Activated T-helper 1 cell treated with Interleukin-2 at 50 U/mL for 16 hours (primary cell): ENCODE measurements at regions not wholly inside any gene's neighbourhood (a gene's known extent, or its start where the extent isn't known, plus 50 kb on each side); places are given as distances from the start of the nearest gene placed in this dataset.

ENCODE experiments used
- DNase-seq: peaks from one replicate; pipeline ENCODE4 v3.0.0-alpha.2; 2020; ENCODE audit warnings: low read depth

DNA sequence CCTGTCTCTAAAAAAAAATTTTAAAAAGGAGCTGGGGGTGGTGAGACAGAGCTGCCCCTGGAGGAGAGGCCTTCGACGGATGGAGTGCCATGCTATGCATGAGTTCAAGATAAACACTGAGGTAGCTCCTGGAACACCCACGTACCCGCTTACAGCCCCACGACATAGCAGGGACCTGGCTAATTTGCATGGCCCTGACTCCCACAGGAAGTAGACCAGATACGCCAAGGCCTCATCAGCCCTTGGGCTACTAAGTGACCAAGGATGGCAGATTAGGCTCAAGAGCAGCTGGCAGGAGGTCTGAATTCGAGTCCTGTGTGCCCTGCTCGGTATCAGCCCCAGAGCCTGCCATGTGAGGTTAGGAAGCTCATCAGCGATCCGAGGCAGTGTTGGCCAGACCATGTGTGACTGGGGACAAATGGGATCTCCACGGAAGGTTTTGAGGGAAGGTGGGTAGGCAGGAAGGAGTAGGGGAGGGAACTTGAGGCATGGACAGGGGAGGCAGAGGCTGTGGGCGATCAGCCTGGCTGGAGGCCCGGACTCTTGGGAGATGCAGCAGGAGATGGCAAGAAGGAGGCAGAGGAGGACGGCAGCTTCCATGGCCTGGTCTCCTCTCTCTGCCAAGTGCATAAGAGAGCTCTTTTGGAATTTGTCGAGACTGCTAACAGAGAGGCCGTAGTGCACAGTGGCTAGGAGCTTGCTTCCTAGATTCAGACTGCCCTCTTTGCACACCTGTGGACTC, 218.3 kb downstream of the GLI2 start:
- DNase-seq: no peak

DNA sequence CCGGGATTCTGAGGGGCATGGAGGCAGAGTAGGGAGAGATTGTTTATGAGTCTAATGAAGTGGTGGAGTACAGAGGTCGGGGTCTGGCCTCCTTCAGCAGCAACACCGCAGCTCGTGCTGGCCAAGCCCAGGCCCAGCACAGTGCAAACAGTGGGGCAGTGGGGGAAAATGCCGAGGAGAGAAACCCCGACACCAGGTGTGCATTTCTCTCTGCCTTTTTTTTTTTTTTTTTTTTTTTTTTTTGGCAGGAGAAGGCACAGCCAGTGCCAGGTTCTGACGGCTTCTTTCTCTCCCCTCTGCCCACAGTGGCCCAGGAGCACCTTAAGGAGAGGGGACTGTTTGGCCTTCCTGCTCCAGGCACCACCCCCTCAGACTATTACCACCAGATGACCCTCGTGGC, 219.3 kb downstream of the GLI2 start:
- no peak for DNase-seq

DNA sequence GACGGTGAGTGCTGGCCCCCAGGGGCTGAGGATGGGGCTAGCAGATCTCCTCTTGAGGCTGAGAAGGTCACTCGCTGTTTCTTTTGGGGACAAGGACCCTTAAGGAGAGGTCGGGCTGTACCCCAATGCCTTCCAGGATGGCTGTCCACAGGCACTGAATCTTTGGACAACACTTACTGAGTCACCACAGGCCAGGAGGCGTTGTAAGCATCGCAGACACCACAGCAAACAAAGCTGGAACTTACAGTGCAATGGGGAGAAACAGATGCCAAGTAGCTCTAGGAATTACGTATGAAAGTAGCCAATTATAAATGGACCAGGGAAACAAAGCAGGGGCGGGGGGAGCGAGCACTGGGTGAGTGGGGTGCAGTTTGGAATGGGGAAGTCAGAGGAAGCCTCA, 219.8 kb downstream of the GLI2 start:
- DNase-seq: no peak

DNA sequence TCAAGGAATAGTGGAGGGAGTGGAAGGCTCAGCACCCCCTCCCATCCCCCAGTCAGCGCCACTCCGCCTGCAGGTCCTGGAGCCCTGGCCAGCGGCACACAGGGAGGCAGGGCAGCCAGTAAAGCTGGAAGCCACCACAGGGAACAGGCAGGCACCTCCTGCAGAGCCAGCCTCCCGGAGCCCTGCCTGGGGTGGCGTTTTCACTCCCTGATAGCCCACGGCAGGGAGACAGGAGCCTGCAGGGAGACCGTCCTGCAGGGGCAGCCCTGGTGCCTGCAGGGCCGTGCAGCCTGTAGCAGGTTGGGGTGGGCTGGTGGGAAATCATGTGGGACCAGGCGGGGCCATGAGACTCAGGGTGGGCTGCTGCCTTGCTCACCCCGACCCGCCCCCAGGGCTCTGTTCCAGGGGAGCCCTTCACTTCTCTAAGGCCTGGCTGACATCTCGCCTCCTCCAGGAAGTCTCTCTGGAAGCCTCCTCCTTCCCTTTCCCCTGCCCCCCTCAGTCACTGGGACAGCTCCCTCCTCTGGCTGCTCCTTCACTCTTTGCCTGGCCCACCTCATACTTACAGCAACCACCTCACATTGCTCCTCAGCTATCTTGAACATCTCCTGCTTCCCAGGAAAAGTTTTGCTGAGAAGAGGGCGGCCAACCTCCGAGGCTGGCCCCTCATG, 221.0 kb downstream of the GLI2 start:
- DNase-seq: no peak

DNA sequence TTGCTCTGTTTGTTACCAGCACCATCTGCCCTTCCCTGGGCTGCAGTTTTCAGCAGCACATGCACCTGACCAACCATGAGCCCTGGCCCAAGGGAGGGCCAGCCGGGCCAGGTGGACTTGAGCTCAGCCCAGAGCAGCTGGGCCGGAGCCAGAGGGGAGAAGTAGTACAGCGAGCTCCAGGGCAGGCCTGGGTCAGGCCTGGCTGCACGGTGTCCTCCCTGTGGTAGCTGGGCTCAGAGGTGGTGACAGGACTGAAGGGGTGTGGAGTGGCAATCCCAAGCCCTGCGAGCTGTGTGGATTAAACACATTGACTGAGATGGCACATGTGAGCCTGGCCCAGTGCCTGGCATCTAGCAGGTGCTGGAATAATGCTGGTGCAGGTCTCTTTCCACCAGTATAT, 222.2 kb downstream of the GLI2 start:
- DNase-seq: no peak

DNA sequence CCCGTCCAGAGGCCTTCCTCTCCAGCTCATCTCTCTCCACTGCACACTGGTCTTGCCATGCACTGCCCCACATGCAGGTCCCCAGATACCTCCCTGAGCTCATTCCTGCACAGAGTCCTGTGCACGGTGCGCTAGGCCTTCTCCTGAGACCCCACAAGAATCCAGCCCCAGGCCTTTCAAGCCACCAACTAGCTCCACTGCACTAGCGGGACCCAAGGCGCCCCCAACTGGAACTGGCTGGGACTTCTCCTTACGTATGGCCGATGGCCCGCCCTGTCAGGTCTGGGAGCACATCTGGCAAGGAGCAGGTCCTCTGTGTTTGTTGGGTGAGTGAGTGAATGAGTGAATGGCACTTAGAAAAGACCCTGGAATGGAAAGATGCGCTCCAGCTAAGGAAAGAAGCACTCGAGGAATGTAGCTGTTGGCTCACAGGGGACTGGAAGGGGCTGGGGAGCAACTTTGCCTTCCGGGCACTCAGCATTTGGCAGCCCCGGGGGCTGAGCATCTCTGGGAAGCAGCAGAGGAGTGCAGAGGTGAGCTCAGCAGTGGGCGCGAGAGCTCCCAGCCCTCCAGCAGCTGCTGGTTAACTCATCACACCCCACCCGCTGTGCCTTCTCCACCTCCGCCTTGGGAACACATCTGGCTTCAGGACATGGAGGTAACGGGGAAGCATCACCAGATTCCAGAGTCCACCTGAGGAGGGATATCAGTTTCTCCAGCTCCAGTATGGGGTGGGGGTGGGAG, 223.1 kb downstream of the GLI2 start:
- DNase-seq: no peak

DNA sequence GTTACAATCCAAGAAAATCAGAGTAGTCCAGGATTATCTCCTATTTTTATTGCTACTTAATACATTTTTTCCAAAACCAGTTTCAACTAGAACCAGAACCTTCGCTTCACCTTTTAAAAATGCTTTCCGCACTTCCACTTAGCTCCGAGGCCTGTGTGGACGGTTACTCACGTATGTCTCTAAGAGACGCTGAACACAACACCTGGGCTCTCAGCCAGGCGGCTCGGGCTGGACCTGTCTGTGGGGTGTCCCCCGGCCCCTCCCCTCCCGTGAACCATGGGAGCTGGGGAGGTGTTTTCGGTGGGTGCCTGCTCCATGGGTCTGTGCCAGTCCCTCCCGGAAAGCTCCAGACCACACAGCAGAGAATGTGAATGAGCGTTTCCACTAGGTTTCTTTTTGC, 223.8 kb downstream of the GLI2 start:
- DNase-seq: no peak

DNA sequence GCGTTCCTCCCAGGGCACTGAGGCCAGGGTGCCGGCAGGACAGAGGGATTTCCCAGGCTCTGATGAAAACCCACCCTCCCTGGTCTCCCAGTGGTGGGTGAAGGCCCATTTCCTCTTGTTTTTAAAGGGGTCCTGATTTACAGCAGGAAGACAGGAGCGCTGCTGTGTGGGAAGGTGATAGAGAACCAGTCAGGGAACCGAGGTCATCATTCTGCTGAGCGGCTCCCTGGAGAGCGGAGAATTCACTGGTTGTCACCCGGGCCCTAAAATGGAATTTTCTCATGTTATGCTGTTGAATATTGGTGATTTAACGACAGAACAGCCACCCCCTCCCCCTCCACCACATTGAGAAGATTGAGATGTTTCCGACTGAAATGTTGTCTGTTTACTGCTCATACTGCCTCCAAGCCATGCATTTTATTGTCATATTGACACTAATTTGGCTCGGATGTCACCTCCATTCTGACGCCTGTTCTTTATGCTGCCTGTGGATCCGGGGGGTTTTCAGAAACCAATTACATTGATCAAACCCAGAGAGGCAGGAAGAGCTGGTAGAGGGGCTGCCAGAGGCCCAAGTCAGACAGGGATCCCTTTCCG, 225.2 kb downstream of the GLI2 start:
- DNase-seq: no peak

DNA sequence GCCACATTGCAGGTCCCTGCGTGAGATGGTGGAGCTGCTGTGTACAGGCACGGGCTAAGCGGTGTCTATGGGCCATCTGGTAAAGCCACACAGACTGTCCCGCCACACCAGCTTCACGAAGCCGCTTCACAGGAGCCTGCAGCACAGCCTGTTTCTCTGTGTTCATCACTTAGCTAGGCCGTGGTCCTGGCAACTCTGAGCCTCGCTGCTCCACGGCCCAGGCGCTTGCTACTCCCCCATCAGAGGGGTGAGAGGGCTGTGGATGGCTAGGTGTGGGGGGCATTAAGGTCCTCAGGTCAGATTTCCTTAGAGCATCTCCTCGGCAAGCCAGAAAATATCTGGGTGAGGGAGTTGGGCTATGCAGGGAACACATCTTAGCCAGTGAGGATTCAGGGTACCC, 225.7 kb downstream of the GLI2 start:
- no peak for DNase-seq

DNA sequence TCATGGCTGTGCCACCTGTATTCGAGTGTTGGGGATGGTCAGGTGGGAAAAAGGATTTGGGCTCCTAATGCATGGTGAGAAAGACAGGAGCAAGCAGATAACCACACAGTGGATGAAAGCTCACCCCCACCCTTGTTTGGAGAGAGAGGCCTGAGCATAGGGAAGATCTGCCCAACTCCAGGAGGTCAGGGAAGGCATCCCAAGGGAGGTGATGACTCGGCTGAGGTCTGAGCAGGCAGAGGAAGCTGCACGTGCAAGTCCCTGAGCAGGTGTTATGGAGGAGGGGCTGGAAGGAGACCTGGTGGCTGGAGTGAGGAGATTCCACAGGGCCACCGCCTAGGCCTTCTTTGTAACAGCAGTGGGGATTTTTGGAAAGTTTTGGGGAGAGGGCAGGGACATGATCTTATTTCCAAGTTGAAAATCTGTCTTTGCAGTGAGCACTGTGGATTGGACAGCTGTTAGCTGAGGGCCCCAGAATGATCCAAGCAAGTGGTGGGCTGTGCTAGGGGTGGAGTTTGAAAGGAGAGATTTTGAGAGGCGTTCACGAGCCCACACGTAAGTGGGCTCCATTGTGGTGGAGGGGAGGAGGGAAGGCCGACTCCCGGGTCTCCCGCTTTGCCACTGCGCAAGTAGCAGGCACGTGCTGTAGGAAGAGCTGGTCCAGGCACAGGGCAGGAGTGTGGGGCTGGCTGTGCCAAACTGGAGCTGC, 228.5 kb downstream of the GLI2 start:
- DNase-seq: no peak

DNA sequence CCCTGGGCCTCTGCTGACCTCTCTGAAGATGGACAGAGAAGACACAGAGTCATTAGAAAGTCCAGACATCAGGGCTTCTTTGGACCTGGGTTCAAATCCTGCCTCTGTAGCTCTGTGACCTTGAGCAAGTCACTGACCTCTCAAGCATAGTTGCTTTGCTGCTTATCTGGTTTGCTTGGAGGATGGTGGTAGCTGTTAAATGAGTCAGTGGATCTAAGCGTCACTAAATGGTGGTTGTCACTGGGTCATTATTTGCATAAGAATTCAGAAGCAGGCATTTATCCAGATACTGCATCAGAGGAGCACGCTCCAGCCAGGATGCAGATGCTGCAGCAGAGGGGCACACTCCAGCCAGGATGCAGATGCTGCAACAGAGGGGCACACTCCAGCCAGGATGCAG, 229.2 kb downstream of the GLI2 start:
- DNase-seq: no peak

DNA sequence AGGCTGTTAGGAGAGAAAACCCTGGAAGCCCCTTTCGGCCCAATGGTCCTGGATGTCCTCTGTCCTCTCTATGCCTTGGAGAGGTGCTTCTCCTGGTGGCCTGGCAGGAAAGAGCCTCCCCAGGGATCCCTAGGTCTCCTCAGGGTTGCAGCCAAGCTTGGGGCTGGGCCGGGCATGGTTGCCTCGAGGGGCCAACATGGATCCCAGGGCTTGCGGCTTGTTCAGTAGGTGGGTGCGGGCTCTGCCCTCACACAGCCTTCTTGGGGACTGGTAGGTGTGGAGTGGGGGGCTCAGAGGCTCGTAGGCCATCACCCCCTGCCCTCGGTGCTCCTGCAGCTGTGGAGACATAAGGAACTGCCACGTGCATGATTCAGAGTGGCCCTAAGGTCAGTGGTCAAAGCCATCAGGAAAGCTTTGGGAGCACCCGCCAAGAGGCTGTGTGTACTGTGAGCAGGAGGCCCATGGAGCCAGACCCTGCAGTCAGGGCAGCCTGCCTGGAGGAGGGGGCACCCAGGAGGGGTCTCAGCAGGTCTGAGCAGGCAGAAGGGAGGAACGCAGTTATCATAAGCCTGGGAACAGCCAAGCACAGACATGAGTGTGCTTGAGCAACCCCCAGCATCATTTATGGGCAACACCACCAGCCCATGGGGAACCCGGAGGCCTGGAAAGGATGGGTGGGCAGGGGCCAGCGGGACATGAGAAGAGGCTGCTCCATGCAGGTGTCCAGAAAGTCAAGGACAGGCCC, 231.0 kb downstream of the GLI2 start:
- no peak for DNase-seq

DNA sequence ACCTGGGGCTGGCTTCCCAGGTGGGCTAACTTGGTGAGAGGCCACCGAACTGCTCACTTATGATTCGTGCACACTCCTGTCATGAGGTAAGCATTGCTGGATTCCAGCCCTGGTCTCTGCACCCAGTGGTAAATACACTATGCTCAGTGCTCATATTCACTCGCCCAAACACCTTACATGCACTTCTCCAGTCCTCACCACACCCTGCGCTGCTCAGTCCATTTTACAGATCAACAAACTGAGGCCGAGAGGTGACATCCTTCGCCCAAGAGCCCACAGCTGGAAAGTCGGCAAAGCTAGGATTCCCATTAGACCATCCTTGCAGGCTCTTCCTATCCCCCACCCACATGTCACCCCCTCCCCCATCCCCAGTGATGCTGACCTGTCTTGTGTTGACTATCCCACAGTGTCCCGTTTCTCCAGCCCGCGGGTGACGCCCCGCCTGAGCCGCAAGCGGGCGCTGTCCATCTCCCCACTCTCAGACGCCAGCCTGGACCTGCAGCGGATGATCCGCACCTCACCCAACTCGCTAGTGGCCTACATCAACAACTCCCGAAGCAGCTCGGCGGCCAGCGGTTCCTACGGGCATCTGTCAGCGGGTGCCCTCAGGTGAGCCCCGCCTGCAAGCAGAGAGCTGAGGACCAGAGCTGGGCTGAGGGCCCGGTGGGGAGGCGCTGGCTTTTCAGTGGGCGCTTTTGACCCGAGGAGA, 232.8 kb downstream of the GLI2 start:
- DNase-seq: no peak

DNA sequence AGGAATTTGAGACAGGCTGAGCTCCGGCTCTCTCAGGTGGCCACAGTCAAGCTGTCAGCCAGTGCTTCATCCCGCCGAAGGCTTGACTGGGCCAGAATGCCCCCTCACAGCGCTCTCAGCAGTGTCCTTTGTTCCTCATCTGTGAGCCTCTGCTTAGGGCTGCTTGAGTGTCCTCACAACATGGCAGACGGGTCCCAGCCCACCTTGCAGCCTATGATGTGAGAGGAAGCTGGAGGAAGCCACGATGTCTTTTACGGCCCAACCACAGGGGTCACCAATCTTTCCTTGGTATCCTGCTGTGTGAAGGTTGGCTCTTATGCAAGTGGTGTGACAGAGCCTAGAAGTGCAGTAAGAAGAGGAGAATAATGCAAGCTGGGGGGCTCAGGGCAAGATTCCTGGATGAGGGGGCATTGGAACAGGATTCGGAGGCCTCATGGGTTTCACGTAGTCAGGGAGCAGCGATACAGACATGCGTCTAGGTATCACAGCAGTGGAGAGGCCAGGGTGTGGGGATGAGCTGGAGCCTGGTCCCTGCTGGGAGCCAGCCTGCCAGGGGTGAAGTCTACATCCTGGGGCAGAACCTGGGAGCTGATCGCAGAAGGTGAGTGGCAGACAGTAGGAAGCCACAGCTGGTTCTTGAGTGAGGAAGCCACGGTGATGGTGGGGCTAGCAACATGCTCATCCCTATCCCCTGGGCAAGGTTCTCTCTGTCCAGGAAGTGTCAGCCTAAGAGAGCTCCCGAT, 234.1 kb downstream of the GLI2 start:
- DNase-seq: no peak

DNA sequence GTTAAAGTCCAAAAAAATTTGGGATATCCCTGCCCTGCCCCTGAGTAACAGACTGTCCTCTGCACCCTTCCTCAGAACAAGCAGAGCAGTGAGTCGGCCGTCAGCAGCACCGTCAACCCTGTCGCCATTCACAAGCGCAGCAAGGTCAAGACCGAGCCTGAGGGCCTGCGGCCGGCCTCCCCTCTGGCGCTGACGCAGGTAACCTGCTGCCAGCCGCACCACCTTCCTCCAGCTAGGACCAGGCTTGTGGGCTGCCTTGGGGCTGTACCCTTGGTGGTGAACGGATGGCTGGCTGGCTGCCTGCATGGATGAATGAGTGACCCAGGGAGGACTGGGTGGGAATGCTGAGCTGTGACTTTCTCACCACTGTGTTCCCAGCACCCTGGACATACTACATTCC, 236.2 kb downstream of the GLI2 start:
- DNase-seq: no peak

DNA sequence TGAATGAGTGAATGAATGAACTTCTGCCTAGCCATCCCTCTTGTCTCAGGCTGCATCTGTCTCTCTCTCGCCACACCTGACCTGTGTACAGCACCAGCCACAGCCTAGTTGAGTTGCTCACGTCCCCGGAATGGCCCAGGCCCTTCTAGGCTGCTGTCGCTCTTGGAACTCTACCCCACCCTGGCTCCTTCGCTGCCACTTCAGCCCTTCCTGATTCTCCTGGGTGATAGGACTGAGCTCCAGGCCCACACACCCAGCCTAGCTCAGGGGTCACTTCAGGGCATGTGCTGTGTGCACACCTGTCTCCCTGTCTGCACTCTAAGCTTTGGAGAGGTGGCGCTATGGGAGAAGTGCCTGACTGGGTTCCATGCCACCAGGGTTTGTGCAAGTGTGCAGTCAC, 236.6 kb downstream of the GLI2 start:
- no peak for DNase-seq

DNA sequence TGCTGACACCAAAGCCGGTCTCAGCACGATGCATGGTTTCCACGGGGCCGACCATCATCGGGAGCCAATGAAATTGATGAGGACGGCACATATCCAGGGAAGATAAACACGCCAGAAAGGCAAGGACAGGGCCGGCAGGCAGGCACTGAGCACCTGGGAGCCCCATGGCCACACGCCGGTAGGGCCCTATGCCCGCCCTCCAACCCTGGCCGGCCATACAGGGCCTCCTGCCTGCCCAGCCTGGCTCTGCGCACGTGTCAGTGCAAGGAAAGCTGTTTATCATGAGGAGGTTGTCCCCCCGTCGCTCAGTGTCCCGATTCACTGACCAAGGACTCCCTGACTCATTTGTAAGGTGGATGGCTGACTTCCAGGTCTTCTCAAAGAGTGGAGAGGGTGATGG, 237.5 kb downstream of the GLI2 start:
- DNase-seq: no peak

DNA sequence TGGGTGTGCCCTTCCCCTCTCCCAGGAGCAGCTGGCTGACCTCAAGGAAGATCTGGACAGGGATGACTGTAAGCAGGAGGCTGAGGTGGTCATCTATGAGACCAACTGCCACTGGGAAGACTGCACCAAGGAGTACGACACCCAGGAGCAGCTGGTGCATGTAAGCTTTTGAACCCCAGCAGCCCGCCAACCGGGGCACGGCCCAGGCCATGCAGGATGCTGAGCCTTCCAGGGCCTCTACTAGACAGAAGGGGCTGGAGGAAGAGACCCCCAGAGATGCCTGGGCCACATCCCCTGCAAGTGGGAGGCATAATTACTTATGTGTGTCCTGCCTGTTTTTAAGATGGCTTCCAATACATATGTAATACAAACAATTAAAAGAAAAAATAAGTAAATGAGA, 239.3 kb downstream of the GLI2 start:
- no peak for DNase-seq

DNA sequence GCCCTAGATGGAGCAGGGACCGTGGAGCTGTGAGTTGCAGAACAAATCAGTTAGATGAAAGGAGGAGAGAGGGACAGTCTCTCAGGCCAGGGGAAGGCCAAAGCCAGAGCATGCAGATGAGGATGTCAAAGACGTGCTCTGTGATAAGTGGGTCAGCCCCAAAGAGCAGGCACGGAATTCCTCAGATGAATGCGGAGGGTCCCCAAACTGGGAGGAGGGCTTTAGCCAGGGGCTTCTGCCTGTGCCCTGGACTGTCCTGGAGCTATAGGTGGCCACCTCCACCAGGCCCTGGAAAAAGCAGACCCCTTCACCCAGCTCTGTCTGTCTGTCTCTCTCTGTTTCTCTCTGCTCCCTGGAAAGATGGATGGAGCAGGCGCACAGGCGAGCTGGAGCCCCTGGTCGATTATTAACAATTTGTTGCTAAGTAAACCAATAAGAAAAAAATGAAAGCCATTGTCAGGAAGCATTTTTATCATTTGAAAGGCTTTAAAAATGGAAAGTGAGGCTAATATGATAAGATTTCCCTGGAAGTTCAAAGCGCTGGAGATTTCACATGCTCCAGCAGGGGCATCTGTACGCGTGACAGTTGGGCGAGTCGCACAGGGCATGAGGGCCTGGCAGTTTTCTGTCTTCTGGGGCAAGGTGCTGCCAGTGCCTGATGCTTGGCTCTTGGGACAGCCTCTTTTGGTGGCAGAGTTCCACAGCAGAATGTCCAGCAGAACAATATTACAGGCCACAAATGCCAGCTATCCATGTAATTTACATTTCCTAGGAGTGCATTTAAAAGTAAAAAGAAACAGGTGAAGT, 241.0 kb downstream of the GLI2 start:
- no peak for DNase-seq
